GM18909 (cell line): ENCODE measurements at regions not wholly inside any gene's neighbourhood (a gene's known extent, or its start where the extent isn't known, plus 50 kb on each side); places are given as distances from the start of the nearest gene placed in this dataset.

Experiments used
- ATAC-seq: cut with Tn5 transposase; IDR thresholded peaks from one replicate; pipeline ENCODE4 v1.9.1; 2021; ENCODE audit warnings: mild to moderate bottlenecking; ENCODE audit not compliant: unreplicated experiment, poor library complexity

DNA sequence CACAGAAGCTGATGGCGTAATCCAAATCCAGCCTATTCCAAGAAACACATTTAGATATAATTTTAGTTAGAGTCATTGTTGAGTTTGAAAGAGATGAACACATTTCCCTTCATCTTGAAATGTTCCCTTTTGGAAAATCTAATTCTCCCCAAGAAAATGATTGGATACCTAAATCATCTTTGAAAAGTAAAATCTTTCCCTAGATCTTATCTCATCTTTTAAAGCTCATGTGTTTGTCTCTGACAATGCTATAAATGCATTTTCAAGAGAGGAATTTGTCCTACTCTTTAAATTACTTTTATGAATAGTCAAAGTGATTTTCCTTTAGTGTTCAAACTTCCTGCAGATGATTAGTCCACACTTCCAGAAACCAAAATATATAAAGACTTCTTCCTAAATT lies 82.6 kb upstream of the CNTN6 start:
- ATAC-seq: no peak

DNA sequence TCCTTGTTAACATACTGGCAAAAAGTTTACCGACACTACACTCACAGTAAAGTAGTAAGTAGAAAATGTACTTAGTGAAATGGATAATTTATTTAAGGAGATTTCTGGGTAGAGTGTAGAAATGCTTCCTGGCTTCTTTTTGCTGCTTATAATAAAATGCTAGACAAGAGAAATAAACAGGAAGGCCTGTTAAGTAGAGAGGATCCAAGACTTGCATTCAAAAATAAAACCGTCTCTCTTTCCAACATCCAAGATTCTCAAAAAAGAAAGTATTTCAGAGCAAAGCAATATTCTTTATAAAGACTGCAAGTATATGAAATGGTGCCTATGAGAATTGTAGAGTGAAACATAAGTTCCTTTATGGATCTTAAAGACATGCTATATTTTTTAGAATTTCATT lies 77.0 kb upstream of the CNTN6 start:
- ATAC-seq: no peak

- no peak for ATAC-seq
Measured at GRCh38 chr3:1017870-1018269, 75.0 kb upstream of the CNTN6 start.

GRCh38 chr3:1019157-1019556 lies 73.7 kb upstream of the CNTN6 start:
- no peak for ATAC-seq

GRCh38 chr3:1026395-1026794 lies 66.4 kb upstream of the CNTN6 start:
- ATAC-seq: no peak

DNA sequence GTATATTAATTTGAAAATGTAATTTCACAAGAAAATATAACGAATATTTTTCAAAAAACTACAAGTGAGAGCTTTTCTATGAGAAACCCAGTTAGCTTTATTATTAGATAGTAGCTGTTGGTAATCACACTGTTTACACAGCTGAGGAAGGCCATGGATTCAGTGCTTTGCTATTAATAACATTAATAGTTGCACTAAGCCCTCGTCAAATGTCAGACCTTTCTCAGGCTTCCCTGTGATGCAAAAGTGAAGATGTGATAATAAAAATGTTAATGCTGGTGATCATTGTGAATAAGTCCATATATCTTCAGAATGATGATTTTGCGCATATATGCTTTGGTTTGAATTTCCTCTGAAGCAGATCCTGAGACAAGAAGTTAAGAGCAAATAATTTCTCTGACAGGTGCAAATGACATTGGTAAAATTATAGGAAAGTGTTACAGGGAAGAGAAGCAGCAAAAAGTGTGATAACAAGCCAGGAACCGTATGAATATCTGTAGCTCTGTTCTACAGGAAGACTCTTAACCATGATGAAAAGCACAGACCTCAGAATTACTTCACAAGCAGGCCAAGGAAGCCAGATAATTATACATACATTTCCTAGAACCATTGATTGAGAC lies 56.5 kb upstream of the CNTN6 start:
- no peak for ATAC-seq

GRCh38 chr3:1037631-1038030 lies 55.2 kb upstream of the CNTN6 start:
- no peak for ATAC-seq
